GM12874 (cell line): ENCODE measurements at regions not wholly inside any gene's neighbourhood (a gene's known extent, or its start where the extent isn't known, plus 50 kb on each side); places are given as distances from the start of the nearest gene placed in this dataset.

ENCODE experiments used
- TF ChIP-seq, protein P1 (sequence below): IDR thresholded peaks from 2 replicates; pipeline ENCODE4 v1.5.1; 2011; ENCODE audit warnings: low read depth, mild to moderate bottlenecking, control low read depth, low read length, moderate library complexity; ENCODE audit not compliant: insufficient read depth

DNA sequence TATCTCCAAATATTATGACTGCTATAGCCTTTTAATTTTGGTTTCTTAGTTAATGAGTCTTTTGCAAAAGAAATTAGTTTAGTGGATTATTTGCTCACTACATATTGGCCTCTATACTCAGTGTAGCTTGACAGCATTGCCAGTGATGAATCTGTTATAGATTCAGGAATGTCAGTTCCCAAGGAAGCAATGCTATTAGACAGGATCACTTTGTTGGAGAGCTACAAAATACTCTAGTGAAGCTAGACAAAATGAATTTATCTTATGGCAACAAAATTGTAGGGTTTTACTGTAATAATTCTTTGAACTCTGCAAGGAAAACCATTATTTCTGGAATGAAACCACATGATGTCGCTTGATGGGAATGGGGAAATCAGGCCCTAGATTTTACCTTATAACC is 543.3 kb downstream of the SQOR start:
- TF ChIP-seq, protein P1, sequence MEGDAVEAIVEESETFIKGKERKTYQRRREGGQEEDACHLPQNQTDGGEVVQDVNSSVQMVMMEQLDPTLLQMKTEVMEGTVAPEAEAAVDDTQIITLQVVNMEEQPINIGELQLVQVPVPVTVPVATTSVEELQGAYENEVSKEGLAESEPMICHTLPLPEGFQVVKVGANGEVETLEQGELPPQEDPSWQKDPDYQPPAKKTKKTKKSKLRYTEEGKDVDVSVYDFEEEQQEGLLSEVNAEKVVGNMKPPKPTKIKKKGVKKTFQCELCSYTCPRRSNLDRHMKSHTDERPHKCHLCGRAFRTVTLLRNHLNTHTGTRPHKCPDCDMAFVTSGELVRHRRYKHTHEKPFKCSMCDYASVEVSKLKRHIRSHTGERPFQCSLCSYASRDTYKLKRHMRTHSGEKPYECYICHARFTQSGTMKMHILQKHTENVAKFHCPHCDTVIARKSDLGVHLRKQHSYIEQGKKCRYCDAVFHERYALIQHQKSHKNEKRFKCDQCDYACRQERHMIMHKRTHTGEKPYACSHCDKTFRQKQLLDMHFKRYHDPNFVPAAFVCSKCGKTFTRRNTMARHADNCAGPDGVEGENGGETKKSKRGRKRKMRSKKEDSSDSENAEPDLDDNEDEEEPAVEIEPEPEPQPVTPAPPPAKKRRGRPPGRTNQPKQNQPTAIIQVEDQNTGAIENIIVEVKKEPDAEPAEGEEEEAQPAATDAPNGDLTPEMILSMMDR, result no peak

DNA sequence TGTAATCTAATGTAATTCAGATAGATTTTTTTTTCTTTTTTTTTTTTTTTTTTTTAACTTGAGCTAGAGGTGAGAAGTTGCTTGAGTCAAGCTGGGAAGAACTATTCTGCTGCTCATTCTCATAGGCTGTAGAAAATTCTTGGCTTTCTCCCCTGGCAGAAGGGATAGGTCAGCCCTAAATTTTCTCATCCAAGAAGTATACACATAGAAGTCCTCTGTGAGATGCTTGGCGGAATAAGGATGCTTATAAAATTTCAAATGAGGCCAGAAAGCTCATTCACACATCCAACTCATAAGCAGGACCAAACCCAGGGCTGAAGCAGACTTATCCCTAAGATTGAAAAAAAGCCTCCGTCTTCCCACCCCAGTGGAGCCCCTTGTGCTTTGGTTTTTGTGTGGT is 572.5 kb downstream of the SQOR start:
- TF ChIP-seq, protein P1, result no peak

DNA sequence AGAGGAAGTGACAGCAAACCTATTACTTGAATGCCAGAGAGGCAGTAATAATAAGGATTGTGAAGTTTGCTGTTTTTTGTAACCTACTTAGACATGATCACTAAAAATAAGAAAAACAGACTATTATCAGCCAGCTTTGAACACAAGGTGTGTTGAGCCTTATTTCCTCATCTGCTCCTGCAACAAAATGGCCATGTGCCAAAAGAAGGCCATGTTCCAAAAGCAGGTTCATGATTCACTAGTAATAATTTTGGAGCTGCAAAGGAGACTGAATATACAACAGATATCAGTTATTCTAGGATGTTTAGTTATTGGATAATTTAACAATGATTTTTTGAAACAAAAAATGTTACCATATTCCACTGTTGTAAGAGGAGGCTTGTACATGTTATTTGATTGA is 578.7 kb downstream of the SQOR start:
- TF ChIP-seq, protein P1, result no peak

DNA sequence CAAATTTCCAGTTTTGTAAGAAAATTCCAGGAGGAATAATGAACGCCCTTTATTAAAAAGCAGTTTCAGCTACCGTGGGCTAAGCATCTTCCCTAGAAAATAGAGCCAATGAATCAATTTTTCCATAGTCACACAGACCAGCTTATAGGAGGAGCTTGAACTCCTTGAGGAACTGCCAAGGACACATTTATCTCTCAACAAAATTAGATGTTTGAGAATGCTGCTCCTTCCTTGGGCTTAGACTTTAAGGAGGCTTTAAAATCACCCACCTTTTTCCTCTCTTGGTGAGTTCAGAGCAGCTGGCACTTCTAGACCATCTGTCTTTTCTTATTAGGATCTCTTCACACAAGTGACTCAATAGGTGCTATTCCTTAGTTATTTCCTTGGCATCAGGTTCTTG is 588.0 kb downstream of the SQOR start:
- TF ChIP-seq, protein P1, result no peak

DNA sequence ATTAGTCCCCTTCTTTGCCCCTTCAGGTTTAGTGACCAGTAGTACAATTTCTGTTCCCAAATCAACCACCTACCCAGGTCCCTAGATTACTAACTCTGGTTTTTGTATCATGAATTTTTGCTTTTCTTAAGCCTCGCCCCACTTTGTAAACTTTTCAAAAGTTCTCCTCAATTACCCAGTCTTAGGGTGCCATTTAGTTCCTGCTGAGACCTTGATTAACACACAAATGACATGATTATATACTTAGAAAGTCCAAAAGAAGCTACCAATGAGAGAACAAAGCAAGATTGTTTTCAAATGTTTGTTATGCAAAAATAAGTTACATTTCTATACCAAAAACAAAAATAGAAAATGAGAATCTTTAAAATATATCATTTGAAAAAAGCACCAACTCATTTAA is 594.4 kb downstream of the SQOR start:
- TF ChIP-seq, protein P1, result no peak

DNA sequence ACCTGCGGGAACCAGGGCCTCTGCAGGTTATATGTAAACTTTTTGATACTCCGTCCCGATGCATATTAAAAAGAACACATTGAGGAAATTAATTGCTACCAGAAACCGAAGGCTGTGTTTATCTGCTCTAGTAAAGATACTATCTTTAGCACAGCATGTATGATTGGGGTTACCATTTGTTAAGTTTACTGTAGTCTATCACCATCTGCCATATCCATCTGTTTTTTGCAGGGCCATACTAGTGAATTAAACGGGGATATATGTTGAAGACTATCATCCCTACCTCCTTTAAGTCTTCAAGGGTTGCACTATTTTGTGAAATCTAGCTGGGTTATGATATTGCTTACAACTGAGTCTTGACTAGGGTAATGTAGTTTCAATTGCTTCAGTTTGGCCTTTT is 597.0 kb downstream of the SQOR start:
- TF ChIP-seq, protein P1, result no peak

DNA sequence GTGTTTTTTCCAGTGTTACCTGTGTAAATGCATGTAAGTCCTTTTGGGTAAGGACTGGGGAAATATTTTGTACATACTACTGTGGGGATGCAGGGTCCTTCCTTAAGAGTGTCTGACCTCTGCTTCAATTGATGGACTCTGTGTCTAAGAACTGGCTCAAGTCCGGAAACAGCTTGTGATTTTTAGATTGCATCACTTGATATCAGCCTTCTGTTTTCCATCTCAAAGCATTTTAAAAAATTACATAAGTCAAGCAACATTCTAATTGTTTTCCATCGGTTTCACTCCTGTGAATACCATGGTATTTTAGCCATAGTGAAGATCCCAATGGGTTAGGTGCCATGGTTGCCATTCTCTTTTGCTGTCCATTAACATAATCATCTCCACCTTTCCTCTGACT is 597.6 kb downstream of the SQOR start:
- TF ChIP-seq, protein P1, result no peak

DNA sequence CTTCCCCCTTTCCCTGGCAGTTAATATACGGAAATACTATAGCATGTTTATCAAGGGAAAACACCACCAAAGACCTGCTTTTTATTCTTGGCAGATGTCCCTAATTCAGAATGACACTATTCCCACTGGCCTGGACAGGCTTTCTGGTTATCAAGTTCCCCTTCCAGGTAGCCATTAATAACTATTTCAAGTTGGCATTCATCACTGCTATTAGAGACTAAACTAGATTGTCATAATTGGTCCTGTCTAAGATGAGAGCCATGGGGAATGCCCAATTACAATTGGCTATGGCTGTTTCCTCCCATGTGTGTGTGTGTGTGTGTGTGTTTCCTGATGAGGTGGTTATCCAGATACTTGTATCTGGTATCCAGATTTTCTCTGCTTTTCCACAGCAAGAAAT is 608.1 kb downstream of the SQOR start:
- TF ChIP-seq, protein P1, result no peak
